ENCODE measurements at regions not wholly inside any gene's neighbourhood (a gene's known extent, or its start where the extent isn't known, plus 50 kb on each side); places are given as distances from the start of the nearest gene placed in this dataset.

GRCh38 chr15:98231696-98232440 lies 271.4 kb downstream of the ARRDC4 start:
- Histone ChIP-seq H3K36me3 (ENCODE audit: control insufficient read depth in 1 of 2, insufficient read depth in 2 of 2, low read length in 2 of 2) (no peaks in the 10 kb centered on the region), H3K27me3 (ENCODE audit: low read depth, low read length) (peaks cover 4% of the 10 kb centered on the region), H3K27ac (ENCODE audit: low read length) (no peak overlapping the region), H3K4me1 (ENCODE audit: control insufficient read depth in 1 of 2, insufficient read depth in 2 of 2, low read length in 2 of 2) (no peaks in the 10 kb centered on the region), H3K4me3 (ENCODE audit: low read depth in 1 of 2, low read length in 2 of 2) (no peak overlapping the region), H3K9me3 (ENCODE audit: control insufficient read depth in 1 of 2, low read length in 2 of 2) (no peaks in the 10 kb centered on the region)

- H3K9me3 ChIP-seq (ENCODE audit: control insufficient read depth in 1 of 2, low read length in 2 of 2): no peaks in the 10 kb centered on the region
- H3K36me3 ChIP-seq (ENCODE audit: control insufficient read depth in 1 of 2, insufficient read depth in 2 of 2, low read length in 2 of 2): no peaks in the 10 kb centered on the region
- no peak overlapping the region for H3K4me3 ChIP-seq (ENCODE audit: low read depth in 1 of 2, low read length in 2 of 2)
- peaks cover 4% of the 10 kb centered on the region for H3K27me3 ChIP-seq (ENCODE audit: low read depth, low read length)
- H3K4me1 ChIP-seq (ENCODE audit: control insufficient read depth in 1 of 2, insufficient read depth in 2 of 2, low read length in 2 of 2): no peaks in the 10 kb centered on the region
- H3K27ac ChIP-seq (ENCODE audit: low read length): no peak overlapping the region
Measured at GRCh38 chr15:98232761-98233160, 272.3 kb downstream of the ARRDC4 start.

GRCh38 chr15:98233873-98234272 lies 273.4 kb downstream of the ARRDC4 start:
- no peaks in the 10 kb centered on the region for H3K36me3 ChIP-seq (ENCODE audit: control insufficient read depth in 1 of 2, insufficient read depth in 2 of 2, low read length in 2 of 2)

DNA sequence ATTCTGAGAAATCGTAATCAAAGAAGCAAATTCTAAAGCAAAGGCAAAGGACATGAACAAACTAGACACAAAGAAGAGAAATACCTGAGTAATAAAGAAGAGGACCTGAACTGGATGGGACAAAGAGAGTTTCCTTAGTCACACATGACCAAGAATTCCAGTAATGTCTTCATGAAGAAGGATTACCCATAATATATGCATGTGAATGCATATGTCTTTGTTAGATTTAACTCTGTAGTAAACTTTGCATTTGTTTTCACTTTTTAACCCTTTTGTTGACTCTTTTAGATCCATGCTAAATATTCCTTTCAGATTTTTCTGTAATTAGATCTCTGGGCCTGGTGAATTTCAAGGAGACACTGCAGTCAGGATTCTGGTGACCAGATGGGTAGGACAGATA lies 279.8 kb downstream of the ARRDC4 start:
- Histone ChIP-seq H3K4me3 (ENCODE audit: low read depth in 1 of 2, low read length in 2 of 2) (no peak overlapping the region), H3K27ac (ENCODE audit: low read length) (no peak overlapping the region), H3K36me3 (ENCODE audit: control insufficient read depth in 1 of 2, insufficient read depth in 2 of 2, low read length in 2 of 2) (no peaks in the 10 kb centered on the region), H3K27me3 (ENCODE audit: low read depth, low read length) (no peaks in the 10 kb centered on the region), H3K4me1 (ENCODE audit: control insufficient read depth in 1 of 2, insufficient read depth in 2 of 2, low read length in 2 of 2) (no peaks in the 10 kb centered on the region), H3K9me3 (ENCODE audit: control insufficient read depth in 1 of 2, low read length in 2 of 2) (no peaks in the 10 kb centered on the region)

More at GRCh38 chr15:98233873-98234272, 273.4 kb downstream of the ARRDC4 start:
- H3K9me3 ChIP-seq (ENCODE audit: control insufficient read depth in 1 of 2, low read length in 2 of 2): no peaks in the 10 kb centered on the region
- H3K4me3 ChIP-seq (ENCODE audit: low read depth in 1 of 2, low read length in 2 of 2): no peak overlapping the region
- no peak overlapping the region for H3K27ac ChIP-seq (ENCODE audit: low read length)
- H3K27me3 ChIP-seq (ENCODE audit: low read depth, low read length): peaks cover 4% of the 10 kb centered on the region
- no peaks in the 10 kb centered on the region for H3K4me1 ChIP-seq (ENCODE audit: control insufficient read depth in 1 of 2, insufficient read depth in 2 of 2, low read length in 2 of 2)

DNA sequence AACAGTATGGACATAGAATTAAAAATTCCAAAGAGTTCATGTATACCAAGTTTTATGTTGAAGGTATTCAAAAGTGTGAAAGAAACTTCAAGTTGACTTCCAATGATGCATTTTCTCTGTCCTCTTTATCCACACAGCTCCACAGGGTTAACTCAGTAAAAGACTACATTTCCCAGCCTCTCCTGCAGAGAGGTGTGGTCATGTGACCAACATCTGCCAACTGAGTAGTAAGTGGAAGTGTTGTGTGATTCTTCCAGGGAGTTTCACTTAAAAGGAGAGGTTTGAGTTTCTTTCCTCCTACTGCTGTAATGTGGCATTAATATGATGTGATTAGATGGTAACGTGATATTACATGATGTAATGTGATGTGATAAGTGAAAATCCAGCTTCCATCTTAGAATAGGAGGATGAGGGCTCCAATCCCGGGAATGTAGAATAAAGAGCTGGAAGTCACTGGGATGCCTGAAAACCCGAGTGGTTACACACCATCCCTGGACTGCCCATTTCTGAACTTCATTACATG lies 280.6 kb downstream of the ARRDC4 start:
- Histone ChIP-seq H3K4me3 (ENCODE audit: low read depth in 1 of 2, low read length in 2 of 2) (no peak overlapping the region), H3K27ac (ENCODE audit: low read length) (no peak overlapping the region), H3K27me3 (ENCODE audit: low read depth, low read length) (no peaks in the 10 kb centered on the region), H3K36me3 (ENCODE audit: control insufficient read depth in 1 of 2, insufficient read depth in 2 of 2, low read length in 2 of 2) (no peaks in the 10 kb centered on the region), H3K4me1 (ENCODE audit: control insufficient read depth in 1 of 2, insufficient read depth in 2 of 2, low read length in 2 of 2) (no peaks in the 10 kb centered on the region), H3K9me3 (ENCODE audit: control insufficient read depth in 1 of 2, low read length in 2 of 2) (no peaks in the 10 kb centered on the region)

DNA sequence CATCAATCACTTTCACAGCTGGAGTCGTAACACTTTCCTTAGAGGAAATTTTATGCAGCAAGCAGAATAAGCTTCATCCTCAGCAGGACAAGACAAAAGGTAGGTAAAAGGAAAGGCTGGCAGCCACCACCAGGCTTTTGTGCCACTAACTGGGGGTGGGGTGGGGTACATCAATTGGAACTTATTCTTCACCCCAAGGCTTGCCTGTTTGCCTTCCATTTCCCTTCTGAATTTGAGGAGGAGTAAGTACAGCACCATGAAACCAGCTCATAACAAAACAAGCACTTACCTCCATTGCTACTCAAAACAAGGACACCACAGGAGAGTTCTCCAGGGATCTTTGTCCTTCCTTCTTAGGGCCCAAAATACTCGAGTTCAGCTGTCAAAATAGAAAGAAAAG lies 296.8 kb downstream of the ARRDC4 start:
- H3K4me3 ChIP-seq (ENCODE audit: low read depth in 1 of 2, low read length in 2 of 2): no peak overlapping the region
- H3K27ac ChIP-seq (ENCODE audit: low read length): no peak overlapping the region
- H3K4me1 ChIP-seq (ENCODE audit: control insufficient read depth in 1 of 2, insufficient read depth in 2 of 2, low read length in 2 of 2): no peaks in the 10 kb centered on the region
- H3K27me3 ChIP-seq (ENCODE audit: low read depth, low read length): no peaks in the 10 kb centered on the region
- peaks cover 0 to 15% of the 10 kb centered on the region in 2 donors for H3K9me3 ChIP-seq (ENCODE audit: control insufficient read depth in 1 of 2, low read length in 2 of 2)
- no peaks in the 10 kb centered on the region for H3K36me3 ChIP-seq (ENCODE audit: control insufficient read depth in 1 of 2, insufficient read depth in 2 of 2, low read length in 2 of 2)

DNA sequence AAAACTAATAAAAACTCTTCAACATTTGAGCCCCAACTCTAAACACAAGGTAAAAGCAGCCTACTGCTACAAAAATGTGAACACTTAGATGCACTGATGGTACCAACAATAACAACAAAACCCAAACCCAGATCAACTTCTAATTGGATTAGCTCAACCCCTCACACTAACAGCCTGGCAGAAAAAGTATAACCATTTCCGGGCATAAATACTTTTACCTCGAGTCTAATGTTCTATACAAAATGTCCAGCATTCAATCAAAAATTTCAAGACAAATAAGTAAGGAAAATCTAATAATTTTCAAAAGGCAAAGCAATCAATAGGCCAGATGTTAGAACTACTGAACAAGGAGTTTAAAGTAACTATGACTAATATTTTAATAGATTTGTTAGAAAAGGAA lies 303.3 kb downstream of the ARRDC4 start:
- H3K27me3 ChIP-seq (ENCODE audit: low read depth, low read length): no peaks in the 10 kb centered on the region
- no peak overlapping the region for H3K27ac ChIP-seq (ENCODE audit: low read length)
- H3K36me3 ChIP-seq (ENCODE audit: control insufficient read depth in 1 of 2, insufficient read depth in 2 of 2, low read length in 2 of 2): no peaks in the 10 kb centered on the region
- H3K9me3 ChIP-seq (ENCODE audit: control insufficient read depth in 1 of 2, low read length in 2 of 2): peaks cover 0 to 10% of the 10 kb centered on the region in 2 donors
- no peak overlapping the region for H3K4me3 ChIP-seq (ENCODE audit: low read depth in 1 of 2, low read length in 2 of 2)
- H3K4me1 ChIP-seq (ENCODE audit: control insufficient read depth in 1 of 2, insufficient read depth in 2 of 2, low read length in 2 of 2): no peaks in the 10 kb centered on the region

GRCh38 chr15:98266295-98266694 lies 305.8 kb downstream of the ARRDC4 start:
- Histone ChIP-seq H3K9me3 (ENCODE audit: control insufficient read depth in 1 of 2, low read length in 2 of 2) (peaks cover 0 to 8% of the 10 kb centered on the region in 2 donors), H3K4me3 (ENCODE audit: low read depth in 1 of 2, low read length in 2 of 2) (no peak overlapping the region), H3K4me1 (ENCODE audit: control insufficient read depth in 1 of 2, insufficient read depth in 2 of 2, low read length in 2 of 2) (no peaks in the 10 kb centered on the region), H3K27ac (ENCODE audit: low read length) (no peak overlapping the region), H3K27me3 (ENCODE audit: low read depth, low read length) (no peaks in the 10 kb centered on the region), H3K36me3 (ENCODE audit: control insufficient read depth in 1 of 2, insufficient read depth in 2 of 2, low read length in 2 of 2) (no peaks in the 10 kb centered on the region)

DNA sequence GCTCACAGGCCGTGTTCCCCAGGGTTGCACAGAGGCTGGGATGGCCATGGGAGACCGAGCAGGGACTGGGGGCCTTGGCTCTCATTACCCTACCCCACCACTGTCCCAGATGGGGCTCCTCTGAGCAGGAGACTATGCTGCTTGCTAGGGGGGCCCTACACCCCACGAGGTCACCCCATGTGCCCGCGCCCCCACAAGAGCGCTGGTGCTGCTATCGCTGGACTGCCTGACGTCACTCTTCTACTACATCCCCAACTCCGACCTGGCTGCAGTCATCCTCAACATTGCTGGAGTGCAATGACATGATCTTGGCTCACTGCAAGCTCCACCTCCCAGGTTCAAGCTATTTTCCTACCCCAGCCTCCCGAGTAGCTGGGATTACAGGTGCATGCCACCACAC lies 307.7 kb downstream of the ARRDC4 start:
- Histone ChIP-seq H3K4me1 (ENCODE audit: control insufficient read depth in 1 of 2, insufficient read depth in 2 of 2, low read length in 2 of 2) (no peaks in the 10 kb centered on the region), H3K4me3 (ENCODE audit: low read depth in 1 of 2, low read length in 2 of 2) (no peak overlapping the region), H3K27me3 (ENCODE audit: low read depth, low read length) (no peaks in the 10 kb centered on the region), H3K27ac (ENCODE audit: low read length) (no peak overlapping the region), H3K9me3 (ENCODE audit: control insufficient read depth in 1 of 2, low read length in 2 of 2) (peaks cover 0 to 8% of the 10 kb centered on the region in 2 donors), H3K36me3 (ENCODE audit: control insufficient read depth in 1 of 2, insufficient read depth in 2 of 2, low read length in 2 of 2) (no peaks in the 10 kb centered on the region)

- no peak overlapping the region for H3K4me3 ChIP-seq (ENCODE audit: low read depth in 1 of 2, low read length in 2 of 2)
- no peaks in the 10 kb centered on the region for H3K27me3 ChIP-seq (ENCODE audit: low read depth, low read length)
- no peaks in the 10 kb centered on the region for H3K4me1 ChIP-seq (ENCODE audit: control insufficient read depth in 1 of 2, insufficient read depth in 2 of 2, low read length in 2 of 2)
- no peaks in the 10 kb centered on the region for H3K36me3 ChIP-seq (ENCODE audit: control insufficient read depth in 1 of 2, insufficient read depth in 2 of 2, low read length in 2 of 2)
- peaks cover 0 to 6% of the 10 kb centered on the region in 2 donors for H3K9me3 ChIP-seq (ENCODE audit: control insufficient read depth in 1 of 2, low read length in 2 of 2)
- no peak overlapping the region for H3K27ac ChIP-seq (ENCODE audit: low read length)
Measured at GRCh38 chr15:98272625-98273024, 312.1 kb downstream of the ARRDC4 start.

DNA sequence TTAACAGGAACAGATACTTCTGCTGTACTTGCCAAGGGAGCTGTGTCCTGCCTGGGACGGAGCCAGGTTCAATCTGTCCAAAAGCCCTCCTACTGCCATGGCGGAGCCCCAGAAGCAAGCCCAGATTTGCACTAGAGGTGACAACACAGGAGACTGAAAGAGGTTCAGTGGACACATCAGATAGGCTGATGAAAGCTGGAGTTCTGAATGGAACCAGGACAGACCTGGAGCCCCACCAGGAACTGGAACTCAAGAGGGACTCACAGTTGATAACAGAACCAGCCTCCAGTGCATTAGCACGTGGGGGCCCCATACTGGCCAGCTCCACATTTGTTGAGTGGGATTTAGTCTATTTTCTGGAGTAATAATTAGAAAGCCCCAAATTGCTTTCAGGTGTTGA lies 315.5 kb downstream of the ARRDC4 start:
- no peaks in the 10 kb centered on the region for H3K4me1 ChIP-seq (ENCODE audit: control insufficient read depth in 1 of 2, insufficient read depth in 2 of 2, low read length in 2 of 2)
- H3K36me3 ChIP-seq (ENCODE audit: control insufficient read depth in 1 of 2, insufficient read depth in 2 of 2, low read length in 2 of 2): no peaks in the 10 kb centered on the region
- H3K9me3 ChIP-seq (ENCODE audit: control insufficient read depth in 1 of 2, low read length in 2 of 2): no peaks in the 10 kb centered on the region
- no peaks in the 10 kb centered on the region for H3K27me3 ChIP-seq (ENCODE audit: low read depth, low read length)
- no peak overlapping the region for H3K4me3 ChIP-seq (ENCODE audit: low read depth in 1 of 2, low read length in 2 of 2)
- H3K27ac ChIP-seq (ENCODE audit: low read length): no peak overlapping the region

GRCh38 chr15:98277602-98278001 lies 317.1 kb downstream of the ARRDC4 start:
- no peaks in the 10 kb centered on the region for H3K27me3 ChIP-seq (ENCODE audit: low read depth, low read length)
- H3K4me1 ChIP-seq (ENCODE audit: control insufficient read depth in 1 of 2, insufficient read depth in 2 of 2, low read length in 2 of 2): no peaks in the 10 kb centered on the region
- H3K9me3 ChIP-seq (ENCODE audit: control insufficient read depth in 1 of 2, low read length in 2 of 2): no peaks in the 10 kb centered on the region
- H3K4me3 ChIP-seq (ENCODE audit: low read depth in 1 of 2, low read length in 2 of 2): no peak overlapping the region
- H3K36me3 ChIP-seq (ENCODE audit: control insufficient read depth in 1 of 2, insufficient read depth in 2 of 2, low read length in 2 of 2): no peaks in the 10 kb centered on the region
- no peak overlapping the region for H3K27ac ChIP-seq (ENCODE audit: low read length)
